GM19452 (cell line): ENCODE measurements at regions not wholly inside any gene's neighbourhood (a gene's known extent, or its start where the extent isn't known, plus 50 kb on each side); places are given as distances from the start of the nearest gene placed in this dataset.

Source experiments
- ATAC-seq: cut with Tn5 transposase; IDR thresholded peaks from one replicate; pipeline ENCODE4 v1.9.1; 2021; ENCODE audit not compliant: unreplicated experiment

- ATAC-seq, result no peak
Observed at GRCh38 chr10:128936392-128936791, 530.6 kb upstream of the MGMT start.

GRCh38 chr10:128938558-128938957 is 528.5 kb upstream of the MGMT start:
- ATAC-seq, result no peak

GRCh38 chr10:128940081-128940480 is 527.0 kb upstream of the MGMT start:
- ATAC-seq, result no peak

- ATAC-seq, result no peak
Observed at GRCh38 chr10:128943111-128943510, 523.9 kb upstream of the MGMT start.

- no peak for ATAC-seq
Observed at GRCh38 chr10:128945398-128945797, 521.6 kb upstream of the MGMT start.

- no peak for ATAC-seq
Observed at GRCh38 chr10:128950159-128950915, 516.7 kb upstream of the MGMT start.

GRCh38 chr10:128950916-128951275 is 516.1 kb upstream of the MGMT start:
- ATAC-seq, result no peak

- no peak for ATAC-seq
Observed at GRCh38 chr10:128952856-128953255, 514.2 kb upstream of the MGMT start.

- no peak for ATAC-seq
Observed at GRCh38 chr10:128956149-128956548, 510.9 kb upstream of the MGMT start.

GRCh38 chr10:128957221-128957620 is 509.8 kb upstream of the MGMT start:
- no peak for ATAC-seq

- ATAC-seq, result no peak
Observed at GRCh38 chr10:128958834-128959690, 508.0 kb upstream of the MGMT start.

GRCh38 chr10:128959746-128960145 is 507.3 kb upstream of the MGMT start:
- ATAC-seq, result no peak

GRCh38 chr10:128960517-128960916 is 506.5 kb upstream of the MGMT start:
- no peak for ATAC-seq

GRCh38 chr10:128962182-128962581 is 504.9 kb upstream of the MGMT start:
- ATAC-seq, result no peak

- no peak for ATAC-seq
Observed at GRCh38 chr10:128963211-128964099, 503.6 kb upstream of the MGMT start.

GRCh38 chr10:128964100-128964403 is 503.0 kb upstream of the MGMT start:
- no peak for ATAC-seq

GRCh38 chr10:128967980-128968756 is 498.9 kb upstream of the MGMT start:
- no peak for ATAC-seq

- ATAC-seq, result no peak
Observed at GRCh38 chr10:128969551-128969950, 497.5 kb upstream of the MGMT start.

- no peak for ATAC-seq
Observed at GRCh38 chr10:128971374-128972035, 495.5 kb upstream of the MGMT start.

- ATAC-seq, result no peak
Observed at GRCh38 chr10:128972036-128972405, 495.0 kb upstream of the MGMT start.
